SK-N-SH (cell line): ENCODE measurements at regions not wholly inside any gene's neighbourhood (a gene's known extent, or its start where the extent isn't known, plus 50 kb on each side); places are given as distances from the start of the nearest gene placed in this dataset.
A peak's percentile ranks its signal among the peaks of the same experiment; 100 is the strongest.

Source experiments
- CTCF ChIA-PET: fragments of 300-600, 350-600 bp; formaldehyde crosslinking; extraction: SDS; loops from one replicate; lab custom pipeline; 2021; lab: Yijun Ruan, JAX
- POLR2A ChIA-PET: fragments of 350-600 bp; sonication (Branson Sonifier 250); formaldehyde crosslinking; extraction: SDS; loops from one replicate; lab custom pipeline; 2020; ENCODE audit warnings: antibody characterized with exemption, inconsistent platforms; lab: Yijun Ruan, JAX
- DNase-seq: peaks from one replicate; pipeline ENCODE4 v3.0.0; 2012
- H2AFZ ChIP-seq: fragments of 200-600 bp; sonication (generic); 2 replicates; pipeline ENCODE4 v1.8.1; 2016; ENCODE audit warnings: antibody characterized with exemption, mild to moderate bottlenecking, low read depth
- H3F3A ChIP-seq: fragments of 200-600 bp; sonication (generic); replicated peaks from 2 replicates; pipeline ENCODE3; 2016; ENCODE audit warnings: antibody characterized with exemption, mild to moderate bottlenecking; ENCODE audit not compliant: insufficient read depth
- H3K27ac ChIP-seq, 2 experiments: fragments of 200-500 bp in 1 of 2; fragments of 200-600 bp in 1 of 2; sonication (Bioruptor generic) in 1 of 2; sonication (generic), shearing (Covaris generic) in 1 of 2; 2 replicates each; pipeline versions ENCODE4 v1.5.1 to v1.6.1; 2014 to 2016; ENCODE audit warnings: low read depth in 2 of 2, inconsistent platforms in 1 of 2, low read length in 1 of 2, mild to moderate bottlenecking in 1 of 2, mixed read lengths in 1 of 2
- H3K27me3 ChIP-seq: fragments of 200-600 bp; sonication (generic), shearing (Covaris generic); 2 replicates; pipeline ENCODE4 v1.6.1; 2016; ENCODE audit warnings: mixed run types; ENCODE audit not compliant: insufficient read depth
- H3K36me3 ChIP-seq, 2 experiments: fragments of 200-500 bp in 1 of 2; fragments of 200-600 bp in 1 of 2; sonication (Bioruptor generic) in 1 of 2; sonication (generic) in 1 of 2; replicated peaks in 1 of 2; 2 replicates each; pipeline versions ENCODE3 to v1.5.1; 2014 to 2016; ENCODE audit warnings: low read length in 1 of 2, mild to moderate bottlenecking in 1 of 2; ENCODE audit not compliant: insufficient read depth in 2 of 2, control insufficient read depth in 1 of 2
- H3K4me1 ChIP-seq, 2 experiments: fragments of 200-500 bp in 1 of 2; fragments of 200-600 bp in 1 of 2; sonication (Bioruptor generic) in 1 of 2; sonication (generic), shearing (Covaris generic) in 1 of 2; 2 replicates each; pipeline versions ENCODE4 v1.5.1 to v1.6.1; 2014 to 2016; ENCODE audit warnings: low read depth in 1 of 2, low read length in 1 of 2, mixed run types in 1 of 2; ENCODE audit not compliant: insufficient read depth in 2 of 2, control insufficient read depth in 1 of 2
- H3K4me2 ChIP-seq: fragments of 200-600 bp; sonication (generic), shearing (Covaris generic); 2 replicates; pipeline ENCODE4 v1.6.1; 2017; ENCODE audit warnings: mixed run types
- H3K4me3 ChIP-seq, 2 experiments: fragments of 200-500 bp in 1 of 2; fragments of 200-600 bp in 1 of 2; sonication (Bioruptor generic) in 1 of 2; sonication (generic), shearing (Covaris generic) in 1 of 2; 2 replicates each; pipeline versions ENCODE4 v1.5.1 to v1.8.1; 2014 to 2016; ENCODE audit warnings: low read depth in 2 of 2, inconsistent platforms in 1 of 2, low read length in 1 of 2, mild to moderate bottlenecking in 1 of 2, mixed read lengths in 1 of 2, moderate library complexity in 1 of 2
- H3K79me2 ChIP-seq: fragments of 200-600 bp; sonication (generic); 2 replicates; pipeline ENCODE4 v1.8.1; 2017; ENCODE audit warnings: mild to moderate bottlenecking; ENCODE audit not compliant: insufficient read depth
- H3K9ac ChIP-seq: fragments of 200-600 bp; sonication (generic); 2 replicates; pipeline ENCODE4 v1.6.1; 2017; ENCODE audit warnings: mixed run types
- H3K9me2 ChIP-seq: fragments of 200-600 bp; sonication (generic); 2 replicates; pipeline ENCODE4 v1.6.1; 2017; ENCODE audit warnings: mixed run types
- H3K9me3 ChIP-seq: fragments of 200-600 bp; sonication (generic); 2 replicates; pipeline ENCODE4 v1.6.1; 2017; ENCODE audit warnings: mixed run types, mild to moderate bottlenecking, moderate library complexity
- H4K20me1 ChIP-seq: fragments of 200-600 bp; sonication (generic); 2 replicates; pipeline ENCODE4 v1.6.1; 2017; ENCODE audit warnings: mild to moderate bottlenecking, mixed run types; ENCODE audit not compliant: insufficient read depth
- CHD2 ChIP-seq: fragments of 150-350 bp; IDR thresholded peaks from 2 replicates; pipeline ENCODE4 v1.6.1; 2018; ENCODE audit warnings: low read length; ENCODE audit not compliant: partially characterized antibody
- CTCF ChIP-seq: fragments of 200-600 bp; sonication (generic); IDR thresholded peaks from 2 replicates; pipeline ENCODE4 v1.6.1; 2017; ENCODE audit warnings: antibody characterized with exemption, mild to moderate bottlenecking, moderate library complexity
- EZH2phosphoT487 ChIP-seq: fragments of 200-600 bp; sonication (generic); IDR thresholded peaks from 2 replicates; pipeline ENCODE4 v1.6.1; 2017; ENCODE audit warnings: low read depth, mixed run types, mild to moderate bottlenecking, antibody characterized with exemption, moderate library complexity, borderline replicate concordance
- FOXJ3 ChIP-seq: sonication (generic); formaldehyde crosslinking; IDR thresholded peaks from 2 replicates; pipeline ENCODE4 v1.5.1; 2020; ENCODE audit warnings: mild to moderate bottlenecking, missing genetic modification reagents
- FOXM1 ChIP-seq: IDR thresholded peaks from 2 replicates; pipeline ENCODE4 v1.4.0; 2012; ENCODE audit warnings: low read depth, mild to moderate bottlenecking
- GABPA ChIP-seq: IDR thresholded peaks from 2 replicates; pipeline ENCODE4 v1.4.0; 2012; ENCODE audit warnings: low read depth, mild to moderate bottlenecking
- GATA2 ChIP-seq: sonication (generic); formaldehyde crosslinking; IDR thresholded peaks from 2 replicates; pipeline ENCODE4 v1.5.0; 2020; ENCODE audit warnings: mild to moderate bottlenecking, missing genetic modification reagents
- IRF3 ChIP-seq: fragments of 150-350 bp; IDR thresholded peaks from 2 replicates; pipeline ENCODE4 v1.6.1; 2016; ENCODE audit warnings: mild to moderate bottlenecking, low read depth, low read length
- JUND ChIP-seq: IDR thresholded peaks from 2 replicates; pipeline ENCODE4 v1.4.0; 2012
- MAX ChIP-seq: IDR thresholded peaks from 2 replicates; pipeline ENCODE4 v1.4.0; 2012; ENCODE audit warnings: low read depth
- MEF2A ChIP-seq: IDR thresholded peaks from 2 replicates; pipeline ENCODE4 v1.4.0; 2012; ENCODE audit warnings: low read depth, borderline replicate concordance
- NFIC ChIP-seq: IDR thresholded peaks from 2 replicates; pipeline ENCODE4 v1.4.0; 2012; ENCODE audit warnings: borderline replicate concordance
- NRF1 ChIP-seq: IDR thresholded peaks from 2 replicates; pipeline ENCODE4 v1.6.1; 2012; ENCODE audit warnings: low read depth, mild to moderate bottlenecking, low read length
- PBX3 ChIP-seq: IDR thresholded peaks from 2 replicates; pipeline ENCODE4; 2012
- POLR2AphosphoS5 ChIP-seq: IDR thresholded peaks from 2 replicates; pipeline ENCODE4 v1.6.1; 2012; ENCODE audit warnings: low read depth, low read length
- RAD21 ChIP-seq: IDR thresholded peaks from 2 replicates; pipeline ENCODE4 v1.6.1; 2012; ENCODE audit warnings: mild to moderate bottlenecking, low read length
- REST ChIP-seq: IDR thresholded peaks from 2 replicates; pipeline ENCODE4 v1.6.1; 2012; ENCODE audit warnings: mild to moderate bottlenecking, low read depth, low read length, moderate library complexity
- RXRA ChIP-seq: IDR thresholded peaks from 2 replicates; pipeline ENCODE4 v1.4.0; 2012; ENCODE audit warnings: low read depth, mild to moderate bottlenecking, borderline replicate concordance
- USF1 ChIP-seq: IDR thresholded peaks from 2 replicates; pipeline ENCODE4 v1.4.0; 2012; ENCODE audit warnings: low read depth, borderline replicate concordance
- USF2 ChIP-seq: fragments of 150-350 bp; IDR thresholded peaks from 2 replicates; pipeline ENCODE4 v1.6.1; 2017; ENCODE audit warnings: antibody characterized with exemption, low read length, low read depth, borderline replicate concordance
- YY1 ChIP-seq: IDR thresholded peaks from 2 replicates; pipeline ENCODE4 v1.4.0; 2012; ENCODE audit warnings: low read depth, mild to moderate bottlenecking
- ZBTB33 ChIP-seq: IDR thresholded peaks from 2 replicates; pipeline ENCODE4 v1.4.0; 2012; ENCODE audit warnings: low read depth, borderline replicate concordance
- WGBS: methylation state at CpG from one replicate; pipeline ENCODE4 v1.1.6; 2017; ENCODE audit warnings: low lambda C conversion rate; 5-methylcytosine and 5-hydroxymethylcytosine counted together

GRCh38 chr15:62739507-62739906 is 303.0 kb upstream of the TPM1 start:
- H3K4me1 ChIP-seq = peaks cover 22 to 35% of the 10 kb centered on the region in 2 experiments
- 17% methylated on average over 3 of the region's 3 CpGs for WGBS
- H3K9ac ChIP-seq = peak overlapping the region; percentile 87
- H4K20me1 ChIP-seq = no peaks in the 10 kb centered on the region
- no peak overlapping the region for H2AFZ ChIP-seq
- H3K27me3 ChIP-seq = no peaks in the 10 kb centered on the region
- peaks cover 32% of the 10 kb centered on the region for H3K79me2 ChIP-seq
- H3K27ac ChIP-seq = peak overlapping the region; percentile 81 to 99; a peak in 3 of 4 replicates
- POLR2A ChIA-PET = no interaction called here
- DNase-seq = peak; percentile 17
- H3F3A ChIP-seq = peaks cover 58% of the 10 kb centered on the region
- peak overlapping the region; percentile 4 to 55; a peak in 3 of 4 replicates for H3K4me3 ChIP-seq
- H3K36me3 ChIP-seq = peaks cover 6% of the 10 kb centered on the region in 2 experiments
- H3K9me2 ChIP-seq = no peaks in the 10 kb centered on the region
- H3K9me3 ChIP-seq = no peaks in the 10 kb centered on the region
- CTCF ChIA-PET = interaction anchor here (0.6 to 2.3 kb wide), 6 partner anchors 9 to 1133 kb away, joined by 3 to 8 read pairs (median 4); no protein-coding TSS in a partner anchor
- peak overlapping the region; percentile 72 for H3K4me2 ChIP-seq
- no peak for TF ChIP-seq RAD21
- no peak for TF ChIP-seq CHD2
- TF ChIP-seq NRF1 = no peak
- peak; percentile 18; the same call in 1 of the 2 replicates for TF ChIP-seq RXRA
- no peak for TF ChIP-seq MEF2A
- TF ChIP-seq PBX3 = peak; percentile 74
- TF ChIP-seq USF2 = no peak
- TF ChIP-seq GABPA = no peak
- no peak for TF ChIP-seq GATA2 (CRISPR knock-in tag)
- peak; percentile 61 for TF ChIP-seq NFIC
- no peak for TF ChIP-seq EZH2phosphoT487
- no peak for TF ChIP-seq FOXJ3 (CRISPR knock-in tag)
- TF ChIP-seq REST = no peak
- TF ChIP-seq FOXM1 = peak; percentile 54; the same call in 1 of the 2 replicates
- no peak for TF ChIP-seq IRF3
- peak; percentile 46; the same call in 1 of the 2 replicates for TF ChIP-seq MAX
- no peak for TF ChIP-seq CTCF
- peak; percentile 28; the same call in 1 of the 2 replicates for TF ChIP-seq POLR2AphosphoS5
- TF ChIP-seq YY1 = no peak; the same call in 1 of the 2 replicates
- peak; percentile 86 for TF ChIP-seq JUND
- no peak for TF ChIP-seq USF1
- TF ChIP-seq ZBTB33 = no peak
